ENCODE measurements at regions not wholly inside any gene's neighbourhood (a gene's known extent, or its start where the extent isn't known, plus 50 kb on each side); places are given as distances from the start of the nearest gene placed in this dataset.

DNA sequence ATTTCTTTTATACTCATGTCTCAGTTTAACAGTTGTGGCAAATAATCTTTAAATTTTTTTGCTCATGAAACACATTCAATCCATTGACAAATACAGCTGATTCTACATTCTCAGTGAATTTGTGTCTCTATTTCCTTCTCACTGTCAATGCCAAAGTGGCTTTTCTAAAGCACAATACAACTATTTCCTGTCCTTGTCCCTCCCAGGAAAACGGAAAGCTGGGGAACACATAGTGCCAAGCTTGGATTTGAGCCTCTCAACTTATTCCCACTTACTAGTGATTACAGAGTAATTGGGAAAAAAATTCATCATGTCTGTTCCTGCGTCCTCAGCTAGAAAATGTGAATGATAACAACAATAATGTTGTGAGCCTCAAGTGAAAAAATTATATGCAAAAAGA is 899.7 kb upstream of the CDH2 start:
- TF ChIP-seq OSR1 (CRISPR knock-in tag; IDR thresholded peaks at IDR 0.05) = no peak
- TF ChIP-seq TOX (CRISPR knock-in tag; IDR thresholded peaks at IDR 0.05; ENCODE audit: borderline replicate concordance) = no peak
- no peak for TF ChIP-seq ZNF8 (CRISPR knock-in tag; IDR thresholded peaks at IDR 0.05)
- TF ChIP-seq RARB (CRISPR knock-in tag; IDR thresholded peaks at IDR 0.05) = no peak
- no peak for TF ChIP-seq CSDC2 (CRISPR knock-in tag; IDR thresholded peaks at IDR 0.05)
- TF ChIP-seq, protein P1, sequence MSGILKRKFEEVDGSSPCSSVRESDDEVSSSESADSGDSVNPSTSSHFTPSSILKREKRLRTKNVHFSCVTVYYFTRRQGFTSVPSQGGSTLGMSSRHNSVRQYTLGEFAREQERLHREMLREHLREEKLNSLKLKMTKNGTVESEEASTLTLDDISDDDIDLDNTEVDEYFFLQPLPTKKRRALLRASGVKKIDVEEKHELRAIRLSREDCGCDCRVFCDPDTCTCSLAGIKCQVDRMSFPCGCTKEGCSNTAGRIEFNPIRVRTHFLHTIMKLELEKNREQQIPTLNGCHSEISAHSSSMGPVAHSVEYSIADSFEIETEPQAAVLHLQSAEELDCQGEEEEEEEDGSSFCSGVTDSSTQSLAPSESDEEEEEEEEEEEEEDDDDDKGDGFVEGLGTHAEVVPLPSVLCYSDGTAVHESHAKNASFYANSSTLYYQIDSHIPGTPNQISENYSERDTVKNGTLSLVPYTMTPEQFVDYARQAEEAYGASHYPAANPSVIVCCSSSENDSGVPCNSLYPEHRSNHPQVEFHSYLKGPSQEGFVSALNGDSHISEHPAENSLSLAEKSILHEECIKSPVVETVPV (CRISPR knock-in tag; IDR thresholded peaks at IDR 0.05) = no peak
- no peak for TF ChIP-seq ISL1 (CRISPR knock-in tag; IDR thresholded peaks at IDR 0.05)
- TF ChIP-seq ZFP30 (CRISPR knock-in tag; IDR thresholded peaks at IDR 0.05) = no peak
- no peak for TF ChIP-seq ZNF565 (CRISPR knock-in tag; conservative IDR thresholded peaks at IDR 0.05; ENCODE audit: low read depth)
- TF ChIP-seq, protein P2, sequence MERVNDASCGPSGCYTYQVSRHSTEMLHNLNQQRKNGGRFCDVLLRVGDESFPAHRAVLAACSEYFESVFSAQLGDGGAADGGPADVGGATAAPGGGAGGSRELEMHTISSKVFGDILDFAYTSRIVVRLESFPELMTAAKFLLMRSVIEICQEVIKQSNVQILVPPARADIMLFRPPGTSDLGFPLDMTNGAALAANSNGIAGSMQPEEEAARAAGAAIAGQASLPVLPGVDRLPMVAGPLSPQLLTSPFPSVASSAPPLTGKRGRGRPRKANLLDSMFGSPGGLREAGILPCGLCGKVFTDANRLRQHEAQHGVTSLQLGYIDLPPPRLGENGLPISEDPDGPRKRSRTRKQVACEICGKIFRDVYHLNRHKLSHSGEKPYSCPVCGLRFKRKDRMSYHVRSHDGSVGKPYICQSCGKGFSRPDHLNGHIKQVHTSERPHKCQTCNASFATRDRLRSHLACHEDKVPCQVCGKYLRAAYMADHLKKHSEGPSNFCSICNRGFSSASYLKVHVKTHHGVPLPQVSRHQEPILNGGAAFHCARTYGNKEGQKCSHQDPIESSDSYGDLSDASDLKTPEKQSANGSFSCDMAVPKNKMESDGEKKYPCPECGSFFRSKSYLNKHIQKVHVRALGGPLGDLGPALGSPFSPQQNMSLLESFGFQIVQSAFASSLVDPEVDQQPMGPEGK (CRISPR knock-in tag; IDR thresholded peaks at IDR 0.05; ENCODE audit: borderline replicate concordance) = no peak
- TF ChIP-seq, protein P3, sequence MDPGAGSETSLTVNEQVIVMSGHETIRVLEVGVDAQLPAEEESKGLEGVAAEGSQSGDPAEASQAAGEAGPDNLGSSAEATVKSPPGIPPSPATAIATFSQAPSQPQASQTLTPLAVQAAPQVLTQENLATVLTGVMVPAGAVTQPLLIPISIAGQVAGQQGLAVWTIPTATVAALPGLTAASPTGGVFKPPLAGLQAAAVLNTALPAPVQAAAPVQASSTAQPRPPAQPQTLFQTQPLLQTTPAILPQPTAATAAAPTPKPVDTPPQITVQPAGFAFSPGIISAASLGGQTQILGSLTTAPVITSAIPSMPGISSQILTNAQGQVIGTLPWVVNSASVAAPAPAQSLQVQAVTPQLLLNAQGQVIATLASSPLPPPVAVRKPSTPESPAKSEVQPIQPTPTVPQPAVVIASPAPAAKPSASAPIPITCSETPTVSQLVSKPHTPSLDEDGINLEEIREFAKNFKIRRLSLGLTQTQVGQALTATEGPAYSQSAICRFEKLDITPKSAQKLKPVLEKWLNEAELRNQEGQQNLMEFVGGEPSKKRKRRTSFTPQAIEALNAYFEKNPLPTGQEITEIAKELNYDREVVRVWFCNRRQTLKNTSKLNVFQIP (CRISPR knock-in tag; IDR thresholded peaks at IDR 0.05; ENCODE audit: borderline replicate concordance, low read depth) = no peak
- TF ChIP-seq ARNTL (CRISPR knock-in tag; IDR thresholded peaks at IDR 0.05; ENCODE audit: borderline replicate concordance, low read depth) = no peak
- no peak for TF ChIP-seq ZC3H10 (CRISPR knock-in tag; IDR thresholded peaks at IDR 0.05)
- TF ChIP-seq ESRRG (CRISPR knock-in tag; IDR thresholded peaks at IDR 0.05) = no peak

All from SK-N-SH treated with all-trans-retinoic acid at 6 μM for 48 hours (cell line).